ENCODE measurements at regions not wholly inside any gene's neighbourhood (a gene's known extent, or its start where the extent isn't known, plus 50 kb on each side); places are given as distances from the start of the nearest gene placed in this dataset.

DNA sequence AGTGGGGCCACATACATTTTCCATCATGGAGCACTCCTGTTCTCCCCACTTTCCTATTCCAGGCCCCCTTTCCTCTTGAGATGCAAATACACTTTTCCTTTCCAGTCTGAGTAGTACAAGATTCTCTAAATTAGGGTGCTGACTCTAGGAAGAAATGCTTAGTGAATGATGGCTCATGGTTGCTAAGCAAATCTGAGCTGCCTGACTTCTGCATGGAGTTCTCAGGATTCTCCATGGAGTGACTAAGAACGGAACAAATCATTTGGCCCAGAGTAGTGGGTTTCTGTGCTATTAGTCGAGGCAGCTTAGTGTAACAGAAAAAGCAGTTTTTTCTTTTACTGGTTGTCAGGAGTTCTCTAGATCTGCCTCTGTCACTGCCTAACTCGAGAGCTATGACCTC lies 65.4 kb upstream of the NTM start:
- WGBS: 81% methylated on average over 3 of the region's 3 CpGs
- H3K27ac ChIP-seq: no peak overlapping the region
- no peaks in the 10 kb centered on the region for H3K36me3 ChIP-seq
- H3K9me3 ChIP-seq: no peaks in the 10 kb centered on the region
- no peak for DNase-seq (ENCODE audit: low spot score)
- no peaks in the 10 kb centered on the region for H3K4me1 ChIP-seq (replicated peaks)
- TF ChIP-seq, protein P1, sequence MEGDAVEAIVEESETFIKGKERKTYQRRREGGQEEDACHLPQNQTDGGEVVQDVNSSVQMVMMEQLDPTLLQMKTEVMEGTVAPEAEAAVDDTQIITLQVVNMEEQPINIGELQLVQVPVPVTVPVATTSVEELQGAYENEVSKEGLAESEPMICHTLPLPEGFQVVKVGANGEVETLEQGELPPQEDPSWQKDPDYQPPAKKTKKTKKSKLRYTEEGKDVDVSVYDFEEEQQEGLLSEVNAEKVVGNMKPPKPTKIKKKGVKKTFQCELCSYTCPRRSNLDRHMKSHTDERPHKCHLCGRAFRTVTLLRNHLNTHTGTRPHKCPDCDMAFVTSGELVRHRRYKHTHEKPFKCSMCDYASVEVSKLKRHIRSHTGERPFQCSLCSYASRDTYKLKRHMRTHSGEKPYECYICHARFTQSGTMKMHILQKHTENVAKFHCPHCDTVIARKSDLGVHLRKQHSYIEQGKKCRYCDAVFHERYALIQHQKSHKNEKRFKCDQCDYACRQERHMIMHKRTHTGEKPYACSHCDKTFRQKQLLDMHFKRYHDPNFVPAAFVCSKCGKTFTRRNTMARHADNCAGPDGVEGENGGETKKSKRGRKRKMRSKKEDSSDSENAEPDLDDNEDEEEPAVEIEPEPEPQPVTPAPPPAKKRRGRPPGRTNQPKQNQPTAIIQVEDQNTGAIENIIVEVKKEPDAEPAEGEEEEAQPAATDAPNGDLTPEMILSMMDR (IDR thresholded peaks at IDR 0.05): no peak
- TF ChIP-seq POLR2A (IDR thresholded peaks at IDR 0.05): no peak
- no peak for TF ChIP-seq POLR2AphosphoS5 (IDR thresholded peaks at IDR 0.05)
- intact Hi-C loops (cut with DNase I): no loop called here
- H3K27me3 ChIP-seq (replicated peaks; ENCODE audit: insufficient read depth): no peaks in the 10 kb centered on the region
- H3K4me3 ChIP-seq: no peak overlapping the region

DNA sequence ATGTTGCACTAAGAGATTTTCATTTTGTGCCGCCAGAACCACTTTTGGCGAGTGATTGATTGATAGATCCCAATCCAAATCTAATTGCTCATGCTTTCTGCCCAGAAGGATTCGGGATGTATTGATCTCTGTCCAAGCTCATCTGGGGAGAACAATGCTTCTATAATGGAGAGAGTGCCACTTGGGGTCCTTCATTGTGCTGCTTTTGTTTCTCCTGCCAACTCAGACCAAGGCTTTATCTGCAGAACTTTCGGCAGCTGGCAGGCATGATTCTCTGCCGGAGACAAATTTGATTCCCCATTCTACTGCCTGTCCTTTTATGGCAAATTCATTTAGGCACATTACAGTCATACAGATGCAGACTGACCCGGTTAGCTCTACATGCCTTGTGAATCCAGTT lies 62.9 kb upstream of the NTM start:
- H3K27ac ChIP-seq: no peak overlapping the region
- TF ChIP-seq POLR2A (IDR thresholded peaks at IDR 0.05) (no peak), POLR2AphosphoS5 (IDR thresholded peaks at IDR 0.05) (no peak)
- TF ChIP-seq, protein P1 (IDR thresholded peaks at IDR 0.05): no peak
- H3K36me3 ChIP-seq: no peaks in the 10 kb centered on the region
- no peaks in the 10 kb centered on the region for H3K4me1 ChIP-seq (replicated peaks)
- no peak overlapping the region for H3K4me3 ChIP-seq
- WGBS: 89% methylated on average over 6 of the region's 6 CpGs
- DNase-seq (ENCODE audit: low spot score): no peak
- no peaks in the 10 kb centered on the region for H3K27me3 ChIP-seq (replicated peaks; ENCODE audit: insufficient read depth)
- intact Hi-C loops (cut with DNase I): no loop called here
- no peaks in the 10 kb centered on the region for H3K9me3 ChIP-seq

DNA sequence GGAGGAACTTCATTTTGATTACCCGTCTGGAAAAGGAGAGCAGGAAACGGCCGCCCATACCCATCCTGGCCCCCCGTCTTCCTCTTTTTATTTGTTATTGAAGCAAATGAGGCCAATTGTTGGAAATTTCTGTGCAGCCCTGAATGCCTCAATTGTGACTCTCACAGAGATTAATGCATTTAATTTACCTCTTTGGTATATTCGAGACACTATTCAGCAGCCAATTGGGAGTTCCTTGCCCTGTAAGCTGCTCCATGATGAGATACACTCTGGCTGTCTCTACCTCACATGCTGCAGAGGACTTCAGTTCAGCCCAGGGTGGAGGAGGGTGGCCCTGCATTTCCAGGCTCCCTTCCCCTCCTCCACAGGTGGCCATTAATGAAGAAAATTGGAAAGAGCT lies 60.6 kb upstream of the NTM start:
- no peaks in the 10 kb centered on the region for H3K9me3 ChIP-seq
- intact Hi-C loops (cut with DNase I): no loop called here
- 65% methylated on average over 5 of the region's 5 CpGs for WGBS
- H3K27ac ChIP-seq: no peak overlapping the region
- no peak overlapping the region for H3K4me3 ChIP-seq
- no peak for DNase-seq (ENCODE audit: low spot score)
- TF ChIP-seq, protein P1 (IDR thresholded peaks at IDR 0.05): no peak
- no peak for TF ChIP-seq POLR2A (IDR thresholded peaks at IDR 0.05)
- TF ChIP-seq POLR2AphosphoS5 (IDR thresholded peaks at IDR 0.05): no peak
- H3K36me3 ChIP-seq: no peaks in the 10 kb centered on the region
- H3K27me3 ChIP-seq (replicated peaks; ENCODE audit: insufficient read depth): no peaks in the 10 kb centered on the region
- no peaks in the 10 kb centered on the region for H3K4me1 ChIP-seq (replicated peaks)

DNA sequence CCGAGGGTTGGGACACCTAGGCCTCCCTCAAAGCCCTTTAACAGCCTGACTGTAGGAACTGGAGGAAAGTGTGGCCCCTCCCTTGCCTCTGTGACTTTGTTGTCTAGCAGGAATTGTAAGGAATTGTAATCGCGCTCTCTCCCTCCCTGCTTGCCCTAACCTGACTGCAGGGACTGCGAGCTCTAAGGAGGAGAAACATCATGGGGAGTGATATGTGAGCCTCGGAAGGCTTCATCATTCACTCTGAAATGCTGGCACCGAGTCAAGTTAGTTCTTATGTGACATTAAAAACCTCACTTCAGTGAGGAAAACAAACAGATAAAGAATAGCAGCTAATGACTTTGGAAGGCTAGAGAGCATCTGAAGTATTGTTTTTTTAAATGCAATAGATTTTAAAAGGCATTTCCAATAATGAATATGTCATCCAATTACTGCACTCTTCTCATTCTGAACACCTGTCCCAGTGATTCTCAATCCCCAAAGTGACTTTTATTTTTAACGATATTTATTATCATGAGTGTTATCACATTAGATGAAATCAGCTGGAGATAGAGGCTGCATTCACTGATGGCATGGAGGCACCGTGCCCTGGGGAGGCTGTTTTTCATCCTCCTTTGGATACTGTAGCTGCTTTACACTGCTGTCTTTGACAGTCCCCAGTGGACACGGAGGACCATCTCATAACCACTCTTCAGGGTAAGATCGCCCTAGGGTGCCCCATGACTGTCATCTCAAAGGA lies 58.5 kb upstream of the NTM start:
- H3K36me3 ChIP-seq: no peaks in the 10 kb centered on the region
- no peak for DNase-seq (ENCODE audit: low spot score)
- WGBS: 40% methylated on average over 10 of the region's 10 CpGs

More for the DNA sequence above, 58.5 kb upstream of the NTM start:
- H3K27me3 ChIP-seq (replicated peaks; ENCODE audit: insufficient read depth): no peaks in the 10 kb centered on the region
- intact Hi-C loops (cut with DNase I): no loop called here
- TF ChIP-seq POLR2A (IDR thresholded peaks at IDR 0.05) (no peak), POLR2AphosphoS5 (IDR thresholded peaks at IDR 0.05) (no peak)
- TF ChIP-seq, protein P1 (IDR thresholded peaks at IDR 0.05): no peak
- H3K9me3 ChIP-seq: no peaks in the 10 kb centered on the region
- H3K27ac ChIP-seq: no peak overlapping the region
- H3K4me3 ChIP-seq: no peak overlapping the region
- H3K4me1 ChIP-seq (replicated peaks): no peaks in the 10 kb centered on the region

Measured in prostate gland (tissue), 2 donors.